ENCODE measurements at regions not wholly inside any gene's neighbourhood (a gene's known extent, or its start where the extent isn't known, plus 50 kb on each side); places are given as distances from the start of the nearest gene placed in this dataset.

DNA sequence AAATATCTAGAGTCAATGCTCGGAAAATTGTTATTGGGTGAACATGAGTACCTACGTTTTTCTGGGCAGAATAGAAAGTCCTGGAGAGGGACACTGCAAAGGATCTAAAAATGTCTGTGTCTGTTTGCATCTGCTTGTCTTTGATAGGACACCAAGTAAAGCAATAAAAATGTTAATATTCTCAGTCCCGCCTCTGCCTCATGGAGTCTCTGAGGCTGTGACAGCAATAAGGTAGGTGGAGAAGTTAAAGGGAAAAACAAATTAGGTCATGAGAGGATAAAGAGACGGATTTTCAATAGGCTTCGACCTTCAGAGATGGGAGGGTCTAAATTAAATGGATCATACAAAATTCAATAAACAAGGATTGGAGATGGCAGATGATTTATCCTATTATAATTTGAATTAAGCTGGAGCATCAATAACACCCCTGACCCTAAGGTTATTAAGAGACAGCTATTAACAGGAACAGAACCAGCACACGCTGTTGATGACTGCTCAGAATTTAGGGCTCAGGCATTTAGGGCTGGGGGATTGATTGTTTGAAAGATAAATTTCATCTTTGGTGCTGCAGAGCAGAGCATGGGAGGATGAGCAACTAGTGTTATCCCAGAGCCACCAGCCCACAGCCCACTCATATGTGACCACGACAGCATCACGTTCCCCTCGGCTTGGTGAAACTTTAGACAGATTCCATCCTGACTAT is 620.3 kb upstream of the CDH4 start:
- H3K9me3 Mint-ChIP-seq = no peaks in the 10 kb centered on the region
- H3K4me1 Mint-ChIP-seq = no peaks in the 10 kb centered on the region
- intact Hi-C loops (cut with micrococcal nuclease) = no loop called here
- DNase-seq = no peak
- no peak overlapping the region for H3K27ac Mint-ChIP-seq
- H3K27me3 Mint-ChIP-seq = no peaks in the 10 kb centered on the region
- H3K4me3 Mint-ChIP-seq = no peak overlapping the region
- H3K36me3 Mint-ChIP-seq (ENCODE audit: low read depth) = no peaks in the 10 kb centered on the region

DNA sequence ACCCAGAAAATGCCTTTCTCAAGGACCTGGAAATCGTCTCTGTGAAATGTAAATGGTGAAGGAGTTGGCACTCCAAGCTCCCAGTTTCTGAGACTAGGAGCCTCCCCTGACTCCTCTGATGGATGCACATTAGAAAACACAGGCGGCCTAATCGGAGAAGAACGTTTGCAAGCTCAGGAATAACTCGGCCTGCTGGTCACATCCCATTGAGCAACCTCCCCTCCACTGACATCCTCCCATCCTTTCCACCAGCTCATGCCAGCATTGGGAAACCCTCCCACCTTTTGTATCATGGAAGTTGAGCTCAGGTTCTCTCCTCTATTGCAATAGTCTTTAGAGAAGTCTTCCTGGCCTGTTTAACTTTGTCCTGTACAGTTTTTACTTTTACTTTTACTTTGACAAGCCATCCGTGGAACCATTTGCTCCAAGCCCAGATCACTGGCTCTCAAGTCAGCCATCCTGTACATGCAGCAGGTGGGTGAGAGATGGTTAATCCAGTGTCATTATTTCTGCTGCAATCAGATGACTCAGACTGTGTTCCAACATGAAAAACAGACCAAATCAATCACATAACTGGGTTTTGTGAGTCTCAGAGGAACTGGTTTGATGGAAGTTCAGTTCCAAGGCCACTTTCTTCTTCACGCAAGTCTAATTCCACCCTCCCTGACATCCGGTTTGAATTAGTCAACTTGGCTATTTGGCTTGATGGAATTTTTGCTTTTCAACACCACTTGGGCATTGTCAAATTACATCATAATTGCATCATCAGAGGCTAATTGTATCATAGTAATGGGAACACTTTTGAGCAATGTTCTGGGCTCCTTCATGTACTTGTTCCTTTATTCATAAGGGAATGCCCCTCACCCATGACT is 619.4 kb upstream of the CDH4 start:
- Mint-ChIP-seq H3K4me3 (no peak overlapping the region), H3K9me3 (no peaks in the 10 kb centered on the region), H3K27me3 (no peaks in the 10 kb centered on the region), H3K4me1 (no peaks in the 10 kb centered on the region), H3K27ac (no peak overlapping the region), H3K36me3 (ENCODE audit: low read depth) (no peaks in the 10 kb centered on the region)
- no peak for DNase-seq
- intact Hi-C loops (cut with micrococcal nuclease) = no loop called here

DNA sequence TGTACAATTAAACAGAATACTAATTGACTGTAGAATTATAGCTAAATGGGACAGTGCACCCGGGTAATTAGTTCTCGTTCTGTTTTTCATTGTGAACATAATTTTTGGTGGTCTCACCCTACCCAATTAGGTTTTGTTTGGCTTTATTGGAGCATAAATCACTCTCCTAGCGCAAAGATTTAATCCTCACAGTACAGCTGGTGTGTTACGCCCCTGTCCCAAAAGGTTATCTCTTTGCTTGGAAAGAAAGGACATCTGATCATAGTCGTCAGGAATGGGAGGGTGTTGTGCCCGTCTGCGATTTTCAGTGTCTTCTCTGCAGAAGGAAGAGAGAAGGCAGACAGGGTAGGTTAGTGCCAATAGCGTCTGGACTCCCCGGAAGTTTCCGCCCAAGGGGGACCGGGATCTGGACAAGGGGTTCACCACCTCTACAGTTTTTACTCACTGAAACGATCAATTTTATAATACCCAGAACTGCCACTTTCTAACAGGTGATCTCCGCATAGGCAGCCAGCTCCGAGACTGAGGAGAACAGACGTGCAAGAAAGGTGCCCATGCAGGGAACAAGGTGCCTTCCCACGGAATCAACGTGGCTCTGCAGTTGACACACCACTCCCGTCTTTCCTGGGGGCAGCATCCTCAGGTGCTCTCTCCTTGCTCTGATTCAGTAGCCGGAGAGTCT is 617.4 kb upstream of the CDH4 start:
- intact Hi-C loops (cut with micrococcal nuclease) = no loop called here
- Mint-ChIP-seq H3K4me1 (no peaks in the 10 kb centered on the region), H3K27me3 (no peaks in the 10 kb centered on the region), H3K27ac (no peak overlapping the region), H3K36me3 (ENCODE audit: low read depth) (no peaks in the 10 kb centered on the region), H3K9me3 (no peaks in the 10 kb centered on the region), H3K4me3 (no peak overlapping the region)
- no peak for DNase-seq

DNA sequence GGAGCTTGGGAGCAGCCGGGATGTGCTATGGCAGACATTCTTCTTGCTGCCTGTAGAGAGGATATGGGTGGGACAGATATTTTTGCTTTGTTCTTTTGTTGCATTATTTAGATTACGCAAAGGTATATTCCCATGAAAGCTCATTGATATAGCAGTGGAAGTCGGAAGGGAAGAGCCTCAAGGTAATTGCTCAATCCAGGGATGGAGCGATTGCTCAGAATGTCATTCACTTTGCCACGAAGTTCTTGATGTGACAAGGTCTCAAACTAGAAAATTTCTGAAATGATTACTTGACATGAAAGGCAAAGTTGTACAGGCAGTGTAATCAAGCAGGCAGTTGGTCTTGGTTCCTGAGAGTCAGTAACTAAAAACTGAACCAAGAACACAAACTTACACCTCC is 615.6 kb upstream of the CDH4 start:
- intact Hi-C loops (cut with micrococcal nuclease) = no loop called here
- Mint-ChIP-seq H3K36me3 (ENCODE audit: low read depth) (no peaks in the 10 kb centered on the region), H3K27ac (no peak overlapping the region), H3K27me3 (no peaks in the 10 kb centered on the region), H3K4me1 (no peaks in the 10 kb centered on the region), H3K4me3 (no peak overlapping the region), H3K9me3 (no peaks in the 10 kb centered on the region)
- no peak for DNase-seq

DNA sequence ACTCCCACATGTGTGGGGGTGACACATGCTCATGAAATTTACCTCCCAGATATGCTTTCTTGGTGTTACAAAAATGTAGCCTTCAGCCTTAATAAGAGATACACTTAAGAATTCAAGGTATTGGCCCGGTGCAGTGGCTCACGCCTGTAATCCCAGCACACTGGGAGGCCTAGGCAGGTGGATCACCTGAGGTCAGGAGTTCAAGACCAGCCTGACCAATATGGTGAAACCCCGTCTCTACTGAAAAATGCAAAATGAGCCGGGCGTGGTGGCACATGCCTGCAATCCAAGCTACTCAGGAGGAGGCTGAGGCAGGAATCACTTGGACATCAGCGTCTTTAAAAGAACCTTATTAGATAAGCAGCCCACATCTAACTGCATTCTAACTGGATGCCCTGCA is 614.3 kb upstream of the CDH4 start:
- intact Hi-C loops (cut with micrococcal nuclease) = no loop called here
- H3K4me1 Mint-ChIP-seq = no peaks in the 10 kb centered on the region
- H3K4me3 Mint-ChIP-seq = no peak overlapping the region
- no peak overlapping the region for H3K27ac Mint-ChIP-seq
- no peaks in the 10 kb centered on the region for H3K27me3 Mint-ChIP-seq
- no peak for DNase-seq
- H3K36me3 Mint-ChIP-seq (ENCODE audit: low read depth) = no peaks in the 10 kb centered on the region
- no peaks in the 10 kb centered on the region for H3K9me3 Mint-ChIP-seq

DNA sequence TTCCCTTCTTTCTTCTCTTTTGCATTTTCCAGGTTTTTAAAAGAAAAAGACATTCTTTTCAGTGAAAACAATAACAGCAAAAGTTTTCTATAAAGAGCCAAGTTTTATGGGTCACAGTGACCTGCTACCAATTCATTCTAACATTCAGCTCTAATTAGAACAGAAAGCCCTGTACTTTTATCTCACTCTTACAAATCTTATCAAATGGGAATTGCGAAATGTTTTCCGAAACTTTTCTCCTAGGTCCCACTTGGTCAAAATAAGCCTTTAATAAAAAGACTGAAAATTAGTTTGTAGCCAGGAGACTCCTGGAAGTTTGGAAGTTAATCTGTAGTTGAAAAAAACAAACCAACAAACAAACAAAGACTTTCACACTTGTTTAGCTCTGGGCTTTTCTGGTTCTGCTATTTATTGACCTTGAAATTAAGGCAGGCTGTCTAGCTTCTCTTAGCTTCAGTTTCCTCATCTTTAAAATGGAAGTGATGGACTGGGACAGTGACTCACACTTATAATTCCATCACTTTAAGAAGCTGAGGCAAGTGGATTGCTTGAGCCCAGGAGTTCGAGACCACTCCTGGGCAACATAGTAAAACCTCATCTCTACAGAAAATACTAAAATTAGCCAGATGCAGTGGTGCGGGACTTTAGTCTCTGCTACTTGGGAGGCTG is 613.5 kb upstream of the CDH4 start:
- Mint-ChIP-seq H3K9me3 (no peaks in the 10 kb centered on the region), H3K4me3 (no peak overlapping the region), H3K27ac (no peak overlapping the region), H3K4me1 (no peaks in the 10 kb centered on the region), H3K27me3 (no peaks in the 10 kb centered on the region), H3K36me3 (ENCODE audit: low read depth) (no peaks in the 10 kb centered on the region)
- DNase-seq = no peak
- intact Hi-C loops (cut with micrococcal nuclease) = no loop called here

DNA sequence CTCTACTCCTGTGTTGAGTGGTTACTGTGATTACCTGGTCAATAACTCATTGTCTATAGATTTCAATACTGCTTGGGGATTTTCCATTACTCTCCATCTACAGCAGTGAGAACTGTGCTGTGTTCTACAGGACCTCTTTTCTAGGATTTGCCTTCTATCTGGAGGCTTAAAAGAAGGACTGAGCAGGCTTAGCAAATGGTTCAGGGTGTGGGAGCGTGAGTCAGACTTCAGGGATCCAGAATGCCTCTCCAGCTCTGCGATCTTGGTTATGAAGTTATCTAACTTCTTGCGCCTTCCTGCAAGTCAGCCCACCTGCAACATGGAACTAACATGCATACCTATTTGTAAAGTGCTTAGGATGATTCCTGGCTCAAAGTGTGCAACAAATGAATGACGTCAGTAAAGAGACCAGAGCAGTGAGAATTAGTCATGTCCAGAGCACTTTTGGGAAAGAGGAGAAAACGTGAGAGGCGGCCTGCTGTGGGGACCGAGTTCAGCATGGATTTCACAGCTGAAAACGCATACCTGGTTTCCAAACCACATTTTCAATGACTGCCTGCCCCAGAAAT is 610.1 kb upstream of the CDH4 start:
- Mint-ChIP-seq H3K4me3 (no peak overlapping the region), H3K9me3 (no peaks in the 10 kb centered on the region), H3K4me1 (no peaks in the 10 kb centered on the region), H3K27ac (no peak overlapping the region), H3K27me3 (no peaks in the 10 kb centered on the region), H3K36me3 (ENCODE audit: low read depth) (no peaks in the 10 kb centered on the region)
- DNase-seq = no peak
- intact Hi-C loops (cut with micrococcal nuclease) = no loop called here

DNA sequence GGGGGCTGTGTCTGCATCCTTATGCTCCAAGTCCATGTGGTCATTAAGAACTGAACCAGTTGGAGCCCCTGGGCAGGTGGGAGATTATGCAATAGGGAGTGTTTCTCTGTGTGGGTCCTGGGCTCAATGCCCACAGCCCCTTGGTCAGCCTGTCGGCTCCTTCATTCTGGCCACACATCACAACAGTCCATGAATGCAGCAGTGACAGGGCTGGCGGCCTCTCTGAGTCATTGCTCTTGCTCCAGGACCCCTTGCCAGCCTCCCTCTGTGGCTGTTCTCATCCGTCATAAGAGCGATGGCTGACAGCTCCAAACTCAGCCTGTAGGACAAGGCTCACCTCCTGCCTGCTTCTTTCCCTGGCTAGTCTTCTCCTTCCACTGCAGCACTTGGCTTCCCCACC is 609.5 kb upstream of the CDH4 start:
- Mint-ChIP-seq H3K4me3 (no peak overlapping the region), H3K36me3 (ENCODE audit: low read depth) (no peaks in the 10 kb centered on the region), H3K4me1 (no peaks in the 10 kb centered on the region), H3K9me3 (no peaks in the 10 kb centered on the region), H3K27ac (no peak overlapping the region), H3K27me3 (no peaks in the 10 kb centered on the region)
- DNase-seq = no peak
- intact Hi-C loops (cut with micrococcal nuclease) = no loop called here

DNA sequence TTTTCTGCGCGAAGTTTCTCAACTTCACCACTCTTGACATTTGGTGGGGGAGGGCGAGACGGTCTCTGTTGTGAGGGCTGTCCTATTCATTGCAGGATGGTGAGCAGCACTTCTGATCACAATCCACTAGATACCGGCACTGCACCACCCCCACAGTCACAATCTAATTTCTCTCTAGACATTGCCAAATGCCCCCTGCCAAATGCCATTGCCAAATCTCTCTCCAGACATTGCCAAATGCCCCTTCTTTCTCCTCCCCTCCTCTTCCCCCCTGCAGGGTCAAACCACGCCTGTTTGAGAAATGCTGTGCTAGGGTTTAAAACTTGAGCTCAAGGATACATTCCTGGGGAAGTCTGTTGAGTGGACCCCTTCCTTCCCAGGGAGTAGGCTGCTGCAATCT is 603.5 kb upstream of the CDH4 start:
- H3K4me3 Mint-ChIP-seq = no peak overlapping the region
- no peaks in the 10 kb centered on the region for H3K4me1 Mint-ChIP-seq
- intact Hi-C loops (cut with micrococcal nuclease) = no loop called here
- H3K9me3 Mint-ChIP-seq = peaks cover 5% of the 10 kb centered on the region
- no peaks in the 10 kb centered on the region for H3K36me3 Mint-ChIP-seq (ENCODE audit: low read depth)
- H3K27me3 Mint-ChIP-seq = no peaks in the 10 kb centered on the region
- no peak for DNase-seq
- no peak overlapping the region for H3K27ac Mint-ChIP-seq

DNA sequence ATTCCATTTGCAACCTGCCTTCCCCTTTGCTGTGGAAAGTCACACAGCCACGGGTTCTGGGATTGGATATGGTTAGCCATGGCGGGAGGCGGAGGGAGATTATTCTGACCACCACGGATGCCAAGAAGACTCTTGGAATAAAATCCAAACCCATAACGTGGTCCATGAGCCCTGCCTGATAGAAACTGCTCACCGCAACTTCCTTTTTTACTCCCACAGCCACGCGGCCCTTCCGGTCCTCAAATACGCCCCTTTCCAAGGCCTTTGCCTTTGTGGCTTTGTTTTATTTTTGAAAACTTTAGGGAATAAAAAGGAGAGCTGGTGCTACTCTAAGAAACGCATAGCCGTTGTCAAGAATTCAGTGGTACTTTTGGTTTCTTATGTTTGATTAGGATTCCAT is 602.5 kb upstream of the CDH4 start:
- H3K4me1 Mint-ChIP-seq = no peaks in the 10 kb centered on the region
- DNase-seq = no peak
- intact Hi-C loops (cut with micrococcal nuclease) = no loop called here
- H3K36me3 Mint-ChIP-seq (ENCODE audit: low read depth) = no peaks in the 10 kb centered on the region
- no peaks in the 10 kb centered on the region for H3K27me3 Mint-ChIP-seq
- H3K27ac Mint-ChIP-seq = no peak overlapping the region
- H3K4me3 Mint-ChIP-seq = no peak overlapping the region
- H3K9me3 Mint-ChIP-seq = peaks cover 5% of the 10 kb centered on the region

DNA sequence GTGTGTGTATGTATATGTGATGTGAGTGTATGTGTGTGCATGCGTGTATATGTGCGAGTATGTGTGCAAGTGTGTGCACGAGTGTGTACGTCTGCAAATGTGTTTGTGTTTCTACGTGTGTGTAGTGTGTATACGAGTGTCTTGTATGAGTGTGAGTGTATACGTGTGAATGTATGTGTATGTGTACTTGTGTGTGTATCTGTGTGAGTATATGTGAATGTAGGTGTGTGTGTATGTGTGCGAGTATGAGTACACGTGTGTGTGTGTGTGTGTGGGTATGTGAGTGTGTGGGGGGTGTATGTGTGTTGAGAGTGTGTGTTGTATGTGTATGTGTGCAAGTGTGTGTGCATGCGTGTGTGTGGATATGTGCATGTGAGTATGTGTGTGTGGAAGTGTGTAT is 602.0 kb upstream of the CDH4 start:
- Mint-ChIP-seq H3K36me3 (ENCODE audit: low read depth) (no peaks in the 10 kb centered on the region), H3K9me3 (peaks cover 5% of the 10 kb centered on the region), H3K27ac (no peak overlapping the region), H3K4me1 (no peaks in the 10 kb centered on the region), H3K4me3 (no peak overlapping the region), H3K27me3 (no peaks in the 10 kb centered on the region)
- intact Hi-C loops (cut with micrococcal nuclease) = no loop called here
- DNase-seq = no peak

DNA sequence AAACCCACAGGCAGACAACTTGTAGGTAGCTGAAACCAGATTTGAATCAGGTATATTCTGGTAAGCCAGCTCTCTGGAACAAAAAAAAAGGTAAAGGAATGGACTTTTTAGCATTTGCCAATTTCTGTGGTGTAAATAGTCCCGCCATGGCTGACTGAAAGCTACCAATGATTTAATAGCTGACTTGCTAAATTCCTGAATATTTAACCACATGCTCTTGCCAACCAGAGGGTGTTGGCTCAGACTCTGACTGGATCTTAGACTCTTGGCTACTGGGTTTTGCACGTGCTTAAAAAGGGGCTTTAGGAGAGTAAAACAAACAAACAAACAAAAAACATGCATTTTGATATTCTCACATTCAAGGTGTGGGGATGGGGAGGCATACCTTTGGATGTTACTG is 600.0 kb upstream of the CDH4 start:
- intact Hi-C loops (cut with micrococcal nuclease) = no loop called here
- H3K27me3 Mint-ChIP-seq = no peaks in the 10 kb centered on the region
- no peak overlapping the region for H3K27ac Mint-ChIP-seq

DNA sequence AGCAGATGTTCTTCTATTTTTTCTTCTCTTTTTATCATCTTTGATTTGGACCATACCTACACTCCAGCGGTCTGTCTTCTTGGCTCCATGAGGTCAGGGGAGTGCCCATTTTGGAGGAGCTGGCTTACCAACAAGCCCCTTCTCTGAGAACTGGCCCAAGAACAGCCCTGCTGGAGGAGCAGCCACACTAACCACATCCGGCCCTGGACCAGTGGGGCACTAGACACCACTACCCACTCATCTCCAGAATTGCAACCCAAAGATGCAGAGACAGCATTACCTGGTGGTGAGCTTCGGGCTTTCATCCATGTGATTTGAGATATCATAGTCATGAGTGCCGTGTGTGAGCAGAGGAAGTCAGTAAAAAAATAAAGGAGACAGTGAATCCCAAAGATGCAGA is 599.4 kb upstream of the CDH4 start:
- Mint-ChIP-seq H3K4me1 (no peaks in the 10 kb centered on the region), H3K4me3 (no peak overlapping the region), H3K9me3 (peaks cover 5% of the 10 kb centered on the region), H3K36me3 (ENCODE audit: low read depth) (no peaks in the 10 kb centered on the region), H3K27ac (no peak overlapping the region), H3K27me3 (no peaks in the 10 kb centered on the region)
- intact Hi-C loops (cut with micrococcal nuclease) = no loop called here
- DNase-seq = no peak

More for the DNA sequence above, 600.0 kb upstream of the CDH4 start:
- no peaks in the 10 kb centered on the region for H3K4me1 Mint-ChIP-seq
- H3K4me3 Mint-ChIP-seq = no peak overlapping the region
- H3K36me3 Mint-ChIP-seq (ENCODE audit: low read depth) = no peaks in the 10 kb centered on the region
- no peak for DNase-seq
- peaks cover 5% of the 10 kb centered on the region for H3K9me3 Mint-ChIP-seq
